HG02885 (cell line): ENCODE measurements at regions not wholly inside any gene's neighbourhood (a gene's known extent, or its start where the extent isn't known, plus 50 kb on each side); places are given as distances from the start of the nearest gene placed in this dataset.
"Not testable (repeated sequence)": the region's sequence is repeated elsewhere in the genome, so short reads cannot be mapped to it uniquely, and the experiment has no call there.

ENCODE experiments used
- ATAC-seq: cut with Tn5 transposase; IDR thresholded peaks from one replicate; pipeline ENCODE4 v1.9.1; 2021; ENCODE audit warnings: mild to moderate bottlenecking; ENCODE audit not compliant: unreplicated experiment, poor library complexity

DNA sequence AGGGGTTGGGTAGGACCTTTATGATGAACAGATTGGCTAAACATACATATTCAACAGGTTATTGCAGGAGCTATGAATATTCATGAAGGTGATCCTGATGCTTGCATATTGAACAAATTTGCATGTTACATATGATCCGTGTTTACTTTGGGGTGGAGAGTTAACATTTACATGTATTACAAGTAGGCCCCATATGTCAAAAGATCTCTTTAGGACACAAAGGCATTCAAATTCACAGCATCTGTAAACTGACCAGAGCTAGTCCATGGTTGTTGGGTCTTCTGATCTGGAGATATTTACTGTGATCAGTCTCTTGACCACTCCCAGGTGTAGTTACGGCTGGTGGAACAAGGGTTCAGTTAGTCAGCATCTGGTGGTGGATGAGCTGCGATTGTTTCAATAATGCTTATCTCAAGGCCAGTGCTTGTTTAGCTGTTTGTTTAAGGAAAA, 80.4 kb downstream of the PMAIP1 start:
- ATAC-seq: no peak

DNA sequence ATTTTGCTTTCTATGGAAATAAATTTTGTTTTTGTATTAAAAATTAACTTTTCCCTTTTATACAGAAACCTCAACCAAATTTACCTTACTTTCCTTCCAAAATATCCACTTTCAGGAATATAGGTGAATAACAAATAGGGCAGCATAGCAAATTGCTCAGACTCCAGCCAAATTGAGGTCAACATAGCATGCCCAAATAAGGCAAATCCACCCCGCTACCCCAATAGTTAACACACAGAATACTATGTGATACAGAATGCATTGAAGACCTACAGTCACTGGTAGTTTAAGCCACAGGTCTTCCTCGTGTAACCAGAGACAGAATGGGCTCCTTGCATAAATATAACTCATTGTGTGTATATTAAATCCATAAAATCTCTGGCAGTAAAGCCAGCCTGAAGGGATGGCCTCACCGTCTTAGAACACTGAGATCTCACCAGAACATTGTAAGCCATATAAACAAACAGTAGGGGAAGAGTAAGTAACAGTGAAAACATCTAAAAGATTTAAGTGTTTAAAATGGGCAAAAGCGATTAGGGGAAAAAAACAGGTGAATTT, 72.2 kb downstream of the PMAIP1 start:
- no peak for ATAC-seq

DNA sequence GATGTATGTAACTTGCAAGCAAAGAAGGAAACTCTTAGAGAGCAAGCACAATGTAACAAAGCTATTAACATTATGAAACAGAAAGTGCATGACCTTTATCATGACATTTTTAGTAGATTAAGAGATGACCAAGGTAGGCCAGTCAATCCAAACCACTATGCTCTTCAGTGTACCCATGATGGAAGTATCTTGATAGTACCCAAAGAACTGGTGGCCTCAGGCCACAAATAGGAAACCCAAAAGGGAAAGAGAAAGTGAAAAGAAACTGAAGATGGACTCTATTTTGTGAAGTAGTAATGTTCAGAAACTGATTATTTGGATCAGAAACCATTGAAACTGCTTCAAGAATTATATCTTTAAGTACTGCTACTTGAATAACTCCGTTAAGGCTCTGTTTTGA, 71.3 kb downstream of the PMAIP1 start:
- ATAC-seq: peak; percentile 62

DNA sequence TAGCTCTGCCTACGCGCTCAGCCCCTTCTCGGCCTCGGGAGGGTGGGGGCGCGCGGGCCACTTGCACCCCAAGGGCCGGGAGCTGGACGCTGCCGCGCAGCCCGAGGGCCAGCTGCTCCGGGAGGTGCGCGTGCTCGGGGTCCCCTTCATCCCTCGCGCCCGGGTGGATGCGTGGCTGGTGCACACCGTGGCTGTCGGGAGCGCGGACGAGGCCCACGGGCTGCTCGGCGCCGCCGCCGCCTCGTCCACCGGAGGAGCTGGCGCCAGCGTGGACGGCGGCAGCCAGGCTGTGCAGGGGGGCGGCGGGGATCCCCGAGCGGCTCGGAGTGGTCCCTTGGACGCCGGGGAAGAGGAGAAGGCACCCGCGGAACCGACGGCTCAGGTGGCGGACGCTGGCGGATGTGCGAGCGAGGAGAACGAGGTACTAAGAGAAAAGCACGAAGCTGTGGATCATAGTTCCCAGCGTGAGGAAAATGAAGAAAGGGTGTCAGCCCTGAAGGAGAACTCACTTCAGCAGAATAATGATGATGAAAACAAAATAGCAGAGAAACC, 69.8 kb downstream of the PMAIP1 start:
- ATAC-seq: not testable (repeated sequence)

DNA sequence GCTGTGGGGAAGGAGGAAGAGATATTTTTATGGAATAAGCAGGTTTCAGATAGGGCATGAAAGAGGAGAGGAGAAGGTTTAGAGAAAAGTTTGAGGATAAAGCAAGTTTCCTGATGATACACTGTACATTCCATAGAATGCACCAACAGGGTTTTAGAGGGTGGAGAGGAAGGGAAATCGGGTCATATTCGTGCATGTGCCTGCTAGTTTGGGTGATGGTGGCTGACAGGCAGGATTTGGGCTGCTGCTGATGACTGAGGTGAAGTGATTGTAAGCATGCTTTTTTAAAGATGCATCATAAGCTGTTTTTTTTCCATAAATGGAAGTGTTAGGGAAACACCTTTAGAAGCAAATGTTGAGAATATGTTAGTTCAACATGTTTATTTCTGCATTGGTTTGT, 68.8 kb downstream of the PMAIP1 start:
- ATAC-seq: no peak

DNA sequence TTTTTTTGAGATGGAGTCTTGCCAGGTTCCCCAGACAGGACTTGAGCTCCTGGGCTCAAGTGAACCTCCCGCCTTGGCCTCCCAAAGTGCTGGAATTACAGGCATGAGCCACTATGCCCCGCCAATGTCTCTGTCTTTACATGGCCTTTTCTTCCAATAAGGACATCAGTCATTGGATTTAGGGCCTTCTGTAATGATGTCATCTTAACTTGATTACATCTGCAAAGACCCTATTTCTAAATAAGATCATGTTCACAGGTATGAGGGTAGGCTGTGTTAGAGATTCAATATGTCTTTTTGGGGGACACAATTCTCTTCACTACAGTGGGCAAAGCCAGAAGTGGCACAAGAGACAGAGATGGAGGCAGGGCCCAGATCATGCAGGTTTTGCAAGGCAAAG, 68.1 kb downstream of the PMAIP1 start:
- ATAC-seq: no peak

DNA sequence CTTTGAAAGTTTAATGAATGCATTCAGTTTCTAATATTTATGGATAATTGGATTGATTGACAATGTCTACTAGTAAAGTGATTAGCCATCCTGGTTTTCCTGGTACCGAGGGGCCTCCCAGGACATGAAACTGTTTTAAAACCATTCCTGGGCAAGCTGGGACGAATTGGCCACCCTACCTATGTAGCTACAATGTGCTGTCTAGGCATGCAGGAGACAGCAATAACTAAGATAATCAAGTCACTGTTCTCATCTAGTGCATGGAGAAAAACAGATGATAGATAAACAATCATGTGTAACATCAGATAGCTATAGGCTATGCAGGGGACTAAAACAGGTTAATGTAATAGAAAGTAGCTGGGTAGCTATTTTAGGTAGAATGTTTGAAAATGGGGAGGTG, 67.1 kb downstream of the PMAIP1 start:
- no peak for ATAC-seq

DNA sequence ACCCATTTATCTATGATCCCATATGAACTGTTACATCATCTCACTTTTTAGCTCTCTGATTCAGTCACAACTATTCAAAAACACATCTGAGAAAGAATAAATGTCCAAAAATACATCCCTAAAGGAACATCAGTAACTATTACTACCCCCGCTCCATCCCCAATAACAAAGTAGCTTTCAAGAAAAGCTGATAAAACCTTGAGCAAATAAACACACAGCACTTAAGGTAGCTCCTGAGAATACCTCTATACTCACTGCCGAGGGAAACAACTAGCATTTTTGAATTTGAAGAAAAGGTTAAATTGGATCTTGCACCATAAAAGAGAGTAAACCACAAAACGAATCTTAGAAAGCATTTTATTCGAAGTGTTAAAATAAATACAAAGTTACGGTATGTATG, 63.4 kb downstream of the PMAIP1 start:
- no peak for ATAC-seq

DNA sequence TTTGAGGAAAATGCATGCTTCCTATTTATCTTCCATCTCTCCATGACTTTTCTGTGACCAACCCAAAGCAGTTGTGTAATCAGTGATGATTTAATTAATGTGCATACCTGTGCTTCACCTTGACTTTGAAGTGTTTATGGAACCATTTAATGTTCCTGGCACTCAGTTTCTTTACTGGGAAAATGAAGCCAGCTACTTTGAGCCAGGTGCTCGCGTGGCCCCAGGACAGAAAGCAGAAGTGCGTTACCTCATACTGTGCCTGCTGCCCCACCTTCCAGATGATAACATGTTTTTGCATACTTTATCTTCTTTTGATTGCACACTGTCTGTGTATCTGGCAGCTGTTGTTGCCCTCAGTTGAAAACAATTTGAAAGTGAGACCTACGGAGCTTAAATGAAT, 61.3 kb downstream of the PMAIP1 start:
- ATAC-seq: peak; percentile 90

DNA sequence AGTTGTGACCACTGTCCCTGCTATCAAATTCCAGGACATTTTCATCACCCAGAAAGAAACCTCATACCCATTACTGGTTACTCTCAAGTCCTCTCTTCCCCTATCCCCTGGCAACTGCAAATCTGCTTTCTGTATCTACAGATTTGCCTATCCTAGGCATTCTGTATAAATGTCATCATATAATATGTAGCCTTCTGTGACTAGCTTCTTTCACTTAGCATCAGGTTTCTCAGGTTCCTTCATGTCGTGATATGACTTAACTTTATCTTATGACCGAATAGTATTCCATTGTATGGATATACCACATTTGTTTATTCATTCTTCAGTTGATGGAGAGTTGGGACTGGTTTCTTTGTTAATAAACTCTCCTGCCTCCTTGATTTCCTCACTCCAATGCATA, 60.5 kb downstream of the PMAIP1 start:
- no peak for ATAC-seq

DNA sequence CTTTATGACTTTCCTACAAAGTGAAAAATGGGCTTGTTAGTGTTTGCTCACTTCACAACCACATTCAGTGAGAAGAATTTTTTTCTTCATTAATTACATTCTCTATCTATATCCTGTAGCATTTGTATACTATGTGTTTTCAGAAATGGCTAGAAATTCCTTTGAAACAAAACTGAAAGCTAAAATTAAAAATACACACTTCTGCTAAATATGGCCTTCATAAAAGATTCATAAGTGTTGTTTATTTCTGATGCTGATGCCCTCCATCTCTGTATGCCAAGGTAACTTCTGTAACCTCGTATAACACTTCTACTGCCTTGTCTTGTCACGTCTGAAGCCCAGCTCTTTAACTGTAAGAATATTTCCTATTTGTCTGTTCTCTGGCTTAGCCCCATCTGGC, 59.8 kb downstream of the PMAIP1 start:
- ATAC-seq: no peak

DNA sequence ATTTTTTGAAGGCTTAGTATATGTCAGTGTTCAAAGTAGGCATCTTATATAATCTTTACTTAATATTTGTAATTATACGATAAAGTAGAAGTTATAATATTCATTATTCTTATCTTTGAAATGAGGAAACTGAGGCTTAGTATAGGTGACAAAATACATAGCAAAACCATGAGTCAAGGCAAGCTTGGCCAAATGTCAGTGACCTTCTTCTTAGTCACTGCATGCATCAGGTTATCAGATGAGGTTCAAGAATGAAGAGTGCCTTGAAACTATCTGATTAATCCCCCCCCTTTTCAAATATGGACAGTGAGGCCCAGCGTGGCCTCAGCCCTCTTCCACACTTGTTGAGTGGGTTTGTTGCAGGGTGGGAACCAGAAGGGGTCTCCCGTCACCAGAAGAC, 59.3 kb downstream of the PMAIP1 start:
- ATAC-seq: no peak

DNA sequence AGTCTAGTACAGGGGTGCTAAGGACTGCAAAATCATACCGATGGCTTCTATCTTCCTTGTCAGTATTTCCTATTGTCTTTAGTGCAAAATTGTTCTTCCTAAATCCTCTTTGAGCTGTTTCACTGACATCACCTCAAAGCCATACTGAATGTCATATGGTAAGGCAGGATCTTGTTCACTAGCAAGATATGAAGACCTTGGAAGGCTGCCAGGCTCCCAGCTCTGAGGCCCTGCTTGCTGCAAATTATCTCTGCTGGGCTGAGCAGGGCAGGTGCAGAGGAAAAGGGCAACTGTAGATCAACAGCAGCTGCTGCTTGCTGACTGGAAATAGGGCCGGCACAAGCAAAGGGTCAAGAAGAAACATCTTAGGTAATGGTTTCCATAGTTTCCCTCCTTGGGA, 58.2 kb downstream of the PMAIP1 start:
- peak; percentile 28 for ATAC-seq

DNA sequence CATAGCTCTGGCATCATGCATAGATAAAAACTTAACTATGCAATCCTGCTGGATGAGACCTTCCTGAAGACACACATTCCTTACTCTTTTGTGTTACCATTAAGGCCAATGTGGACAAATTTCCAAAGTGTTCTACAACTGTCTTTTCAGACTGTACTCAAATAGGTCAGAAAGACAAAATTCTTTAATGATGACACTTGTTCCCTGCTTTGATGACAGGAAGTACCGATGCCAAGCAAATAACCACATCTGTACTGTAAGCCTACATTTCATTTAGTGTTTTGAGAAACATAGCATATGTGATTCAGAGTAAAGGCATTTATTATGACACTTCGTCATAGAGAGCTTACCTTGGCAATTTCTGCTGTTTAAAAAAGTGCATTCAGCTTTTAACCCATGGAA, 55.0 kb downstream of the PMAIP1 start:
- no peak for ATAC-seq

DNA sequence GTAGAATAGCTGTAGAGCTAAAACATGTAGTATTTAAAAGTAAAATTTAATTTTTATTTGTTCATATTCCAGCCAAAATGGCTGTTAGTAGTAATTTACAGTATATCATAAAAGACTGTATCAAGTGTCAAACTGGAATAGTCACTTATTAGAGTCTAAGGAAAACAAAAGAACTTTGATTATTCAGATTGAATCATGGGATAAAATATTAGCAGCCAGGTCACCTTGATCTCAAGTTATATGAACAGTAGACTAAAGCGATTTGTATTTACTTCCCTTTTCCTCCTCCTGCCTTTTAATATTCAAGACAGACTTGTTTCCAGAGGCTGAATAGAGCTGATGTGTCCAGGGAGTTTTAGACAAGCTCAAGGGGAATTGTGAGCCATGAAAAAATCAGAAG, 54.4 kb downstream of the PMAIP1 start:
- no peak for ATAC-seq
